Retinal pigment epithelial cell (primary cell): ENCODE measurements at regions not wholly inside any gene's neighbourhood (a gene's known extent, or its start where the extent isn't known, plus 50 kb on each side); places are given as distances from the start of the nearest gene placed in this dataset.
A peak's percentile ranks its signal among the peaks of the same experiment; 100 is the strongest.

Experiments used
- DNase-seq: peaks from one replicate; pipeline ENCODE4 v3.0.0-alpha.2; 2010; ENCODE audit warnings: low read depth
- H3K4me3 ChIP-seq: 2 replicates; pipeline ENCODE4 v1.5.1; 2011; ENCODE audit warnings: mild to moderate bottlenecking, low read length, control low read depth, moderate library complexity
- TF ChIP-seq, protein P1 (sequence below): conservative IDR thresholded peaks from 2 replicates; pipeline ENCODE4 v1.5.1; 2011; ENCODE audit warnings: low read depth, low read length, control low read depth, inconsistent platforms

DNA sequence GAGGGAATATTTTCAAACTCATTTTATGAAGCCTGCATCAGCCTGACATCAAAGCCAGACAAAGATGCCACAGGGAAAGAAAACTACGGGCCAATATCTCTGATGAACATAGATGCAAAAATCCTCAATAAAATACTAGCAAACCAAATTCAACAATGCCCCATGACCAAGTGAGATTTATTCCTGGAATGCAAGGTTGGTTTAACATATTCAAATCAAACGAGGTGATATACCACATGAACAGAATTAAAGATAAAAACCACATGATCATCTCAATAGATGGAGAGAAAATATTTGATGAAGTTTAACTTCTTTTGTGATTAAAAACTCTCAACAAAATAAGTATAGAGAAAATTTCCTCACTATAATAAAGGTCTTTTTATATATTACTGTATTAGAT, 792.0 kb upstream of the ZNF608 start:
- TF ChIP-seq, protein P1, sequence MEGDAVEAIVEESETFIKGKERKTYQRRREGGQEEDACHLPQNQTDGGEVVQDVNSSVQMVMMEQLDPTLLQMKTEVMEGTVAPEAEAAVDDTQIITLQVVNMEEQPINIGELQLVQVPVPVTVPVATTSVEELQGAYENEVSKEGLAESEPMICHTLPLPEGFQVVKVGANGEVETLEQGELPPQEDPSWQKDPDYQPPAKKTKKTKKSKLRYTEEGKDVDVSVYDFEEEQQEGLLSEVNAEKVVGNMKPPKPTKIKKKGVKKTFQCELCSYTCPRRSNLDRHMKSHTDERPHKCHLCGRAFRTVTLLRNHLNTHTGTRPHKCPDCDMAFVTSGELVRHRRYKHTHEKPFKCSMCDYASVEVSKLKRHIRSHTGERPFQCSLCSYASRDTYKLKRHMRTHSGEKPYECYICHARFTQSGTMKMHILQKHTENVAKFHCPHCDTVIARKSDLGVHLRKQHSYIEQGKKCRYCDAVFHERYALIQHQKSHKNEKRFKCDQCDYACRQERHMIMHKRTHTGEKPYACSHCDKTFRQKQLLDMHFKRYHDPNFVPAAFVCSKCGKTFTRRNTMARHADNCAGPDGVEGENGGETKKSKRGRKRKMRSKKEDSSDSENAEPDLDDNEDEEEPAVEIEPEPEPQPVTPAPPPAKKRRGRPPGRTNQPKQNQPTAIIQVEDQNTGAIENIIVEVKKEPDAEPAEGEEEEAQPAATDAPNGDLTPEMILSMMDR = no peak
- DNase-seq = no peak
- H3K4me3 ChIP-seq = no peak overlapping the region

DNA sequence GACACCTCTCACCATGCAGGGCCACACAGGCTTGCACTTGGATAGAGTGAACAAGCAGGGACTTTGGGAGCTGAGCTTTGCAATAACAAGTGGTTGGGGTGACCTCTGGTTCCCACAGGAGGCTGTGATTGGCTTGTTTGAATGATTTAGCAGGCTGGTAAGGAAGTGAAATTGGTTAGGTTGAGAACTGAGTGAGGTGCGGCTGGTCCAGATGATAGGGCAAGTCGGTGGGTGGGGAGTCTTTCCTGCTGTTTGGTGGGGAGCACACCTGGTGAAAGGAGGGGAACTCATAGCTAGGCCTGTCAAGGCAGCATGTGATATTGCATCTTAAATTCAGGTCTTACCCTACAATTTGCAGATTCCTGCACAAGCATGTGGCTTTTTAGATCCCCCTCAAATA, 794.6 kb upstream of the ZNF608 start:
- TF ChIP-seq, protein P1 = no peak
- DNase-seq = no peak
- no peak overlapping the region for H3K4me3 ChIP-seq

DNA sequence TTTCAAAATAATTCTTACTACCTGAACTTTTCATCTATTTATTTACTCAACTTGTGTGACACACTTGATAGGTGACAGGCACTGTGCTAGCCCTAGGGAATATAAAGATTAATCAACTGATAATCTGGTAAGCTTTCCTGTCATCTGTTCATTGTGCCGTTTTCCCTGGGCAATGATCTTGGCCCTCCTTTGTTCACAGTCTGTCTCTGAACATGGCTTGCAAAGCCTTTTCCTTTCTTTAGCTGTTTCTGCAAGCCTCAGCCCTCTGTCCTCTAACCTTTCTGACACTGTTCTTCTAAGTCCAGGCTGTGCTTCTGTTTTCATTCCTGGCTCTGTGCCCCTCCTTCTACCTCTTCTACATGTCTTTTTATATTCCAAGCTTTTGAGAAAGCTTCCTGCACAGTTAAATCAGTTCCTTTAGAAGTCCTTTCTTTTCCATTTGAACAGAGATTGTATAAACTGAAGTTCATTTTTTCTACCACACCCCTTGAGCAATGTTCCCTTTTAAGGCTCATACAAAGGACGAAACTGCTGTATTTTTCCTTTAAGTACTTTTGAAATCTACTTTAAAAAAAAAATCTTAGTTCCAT, 803.0 kb upstream of the ZNF608 start:
- TF ChIP-seq, protein P1 = no peak
- H3K4me3 ChIP-seq = no peak overlapping the region
- no peak for DNase-seq

DNA sequence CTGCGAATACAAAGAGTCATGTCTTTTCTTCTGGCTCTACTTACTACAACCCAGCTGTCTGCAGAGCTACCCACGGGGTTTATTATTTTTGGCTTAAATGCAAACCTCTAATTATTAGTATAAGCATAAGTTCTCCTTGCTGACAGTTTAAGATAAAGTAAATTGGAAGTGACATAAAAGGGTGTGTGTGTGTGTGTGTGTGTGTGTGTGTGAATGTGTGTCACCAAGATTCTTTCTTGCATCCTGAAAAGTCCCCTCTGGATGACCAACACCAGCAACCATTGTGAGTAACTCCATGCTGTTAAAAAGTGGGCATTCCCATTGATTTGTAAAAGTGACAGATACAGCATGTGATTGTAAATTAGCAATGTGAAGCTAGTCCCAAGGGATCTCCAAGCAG, 803.8 kb upstream of the ZNF608 start:
- TF ChIP-seq, protein P1 = no peak
- H3K4me3 ChIP-seq = no peak overlapping the region
- peak; percentile 88 for DNase-seq

- peak; percentile 93 for DNase-seq
- H3K4me3 ChIP-seq = no peak overlapping the region
- TF ChIP-seq, protein P1 = no peak
Observed at GRCh38 chr5:125551246-125551645, 804.8 kb upstream of the ZNF608 start.

GRCh38 chr5:125551797-125552196, 805.4 kb upstream of the ZNF608 start:
- DNase-seq = no peak
- H3K4me3 ChIP-seq = no peak overlapping the region
- TF ChIP-seq, protein P1 = no peak

- TF ChIP-seq, protein P1 = no peak
- DNase-seq = no peak
Observed at GRCh38 chr5:125552486-125552885, 806.0 kb upstream of the ZNF608 start.

More at GRCh38 chr5:125552486-125552885, 806.0 kb upstream of the ZNF608 start:
- no peak overlapping the region for H3K4me3 ChIP-seq
